Liver (tissue), 8 donors: ENCODE measurements at regions not wholly inside any gene's neighbourhood (a gene's known extent, or its start where the extent isn't known, plus 50 kb on each side); places are given as distances from the start of the nearest gene placed in this dataset.

Source experiments
- DNase-seq: peaks from one replicate; pipeline ENCODE4 v3.0.0-alpha.2; 2017; ENCODE audit warnings: low spot score
- H3K27ac ChIP-seq, 2 donors: one replicate each; pipeline ENCODE4 v1.7.0; 2013; ENCODE audit warnings: inconsistent platforms in 2 of 2, low read length in 2 of 2, control low read depth in 1 of 2, low read depth in 1 of 2, mild to moderate bottlenecking in 1 of 2
- H3K27me3 ChIP-seq, 4 donors: one replicate each; pipeline versions ENCODE4 v1.6.1 to v1.7.0; 2013; ENCODE audit warnings: low read length in 3 of 4, inconsistent platforms in 1 of 4, mild to moderate bottlenecking in 1 of 4, moderate library complexity in 1 of 4; ENCODE audit not compliant: control insufficient read depth in 4 of 4, insufficient read depth in 4 of 4
- H3K36me3 ChIP-seq, 4 donors: one replicate each; pipeline versions ENCODE4 v1.6.1 to v1.7.0; 2013; ENCODE audit warnings: low read length in 3 of 4, mild to moderate bottlenecking in 3 of 4, low read depth in 1 of 4, moderate library complexity in 1 of 4; ENCODE audit not compliant: control insufficient read depth in 4 of 4, insufficient read depth in 3 of 4
- H3K4me1 ChIP-seq, 4 donors: one replicate each; pipeline versions ENCODE4 v1.6.1 to v1.7.0; 2013; ENCODE audit warnings: low read length in 3 of 4, mild to moderate bottlenecking in 3 of 4, moderate library complexity in 1 of 4; ENCODE audit not compliant: control insufficient read depth in 4 of 4, insufficient read depth in 4 of 4
- H3K4me3 ChIP-seq, 3 donors: one replicate each; pipeline versions ENCODE4 v1.6.1 to v1.7.0; 2013; ENCODE audit warnings: low read length in 3 of 3, control low read depth in 1 of 3, low read depth in 1 of 3, mild to moderate bottlenecking in 1 of 3
- H3K9ac ChIP-seq, 2 donors: one replicate each; pipeline ENCODE4 v1.7.0; 2013; ENCODE audit warnings: low read length in 2 of 2, mild to moderate bottlenecking in 2 of 2, moderate library complexity in 2 of 2, control low read depth in 1 of 2, low read depth in 1 of 2
- H3K9me3 ChIP-seq, 4 donors: one replicate each; pipeline versions ENCODE4 v1.6.1 to v1.7.0; 2013; ENCODE audit warnings: low read length in 3 of 4; ENCODE audit not compliant: control insufficient read depth in 4 of 4
- EGR1 ChIP-seq, 2 donors: IDR thresholded peaks; 2 replicates each; pipeline ENCODE4 v1.6.1; 2016 to 2018; ENCODE audit warnings: antibody characterized with exemption in 2 of 2, low read depth in 2 of 2
- FOXA1 ChIP-seq: IDR thresholded peaks from 2 replicates; pipeline ENCODE4 v1.6.1; 2016; ENCODE audit warnings: antibody characterized with exemption
- FOXA2 ChIP-seq: IDR thresholded peaks from 2 replicates; pipeline ENCODE4 v1.6.1; 2016; ENCODE audit warnings: antibody characterized with exemption
- GABPA ChIP-seq, 2 donors: IDR thresholded peaks in 1 of 2; conservative IDR thresholded peaks in 1 of 2; 2 replicates each; pipeline ENCODE4 v1.6.1; 2016; ENCODE audit warnings: antibody characterized with exemption in 2 of 2, mild to moderate bottlenecking in 1 of 2, moderate library complexity in 1 of 2
- HNF4A ChIP-seq, 2 donors: conservative IDR thresholded peaks; 2 replicates each; pipeline ENCODE4 v1.6.1; 2016; ENCODE audit warnings: antibody characterized with exemption in 2 of 2, mild to moderate bottlenecking in 2 of 2
- HNF4G ChIP-seq: IDR thresholded peaks from 2 replicates; pipeline ENCODE4 v1.6.1; 2016; ENCODE audit warnings: antibody characterized with exemption
- JUND ChIP-seq, 2 donors: IDR thresholded peaks; 2 replicates each; pipeline ENCODE4 v1.6.1; 2016; ENCODE audit warnings: antibody characterized with exemption in 2 of 2
- NR2F2 ChIP-seq: IDR thresholded peaks from 2 replicates; pipeline ENCODE4 v1.6.1; 2016; ENCODE audit warnings: antibody characterized with exemption
- RAD21 ChIP-seq, 2 donors: IDR thresholded peaks; 2 replicates each; pipeline ENCODE4 v1.6.1; 2016; ENCODE audit warnings: antibody characterized with exemption in 2 of 2, mild to moderate bottlenecking in 2 of 2
- RXRA ChIP-seq, 2 donors: IDR thresholded peaks; 2 replicates each; pipeline ENCODE4 v1.6.1; 2017 to 2018; ENCODE audit warnings: antibody characterized with exemption in 2 of 2, mild to moderate bottlenecking in 1 of 2
- SP1 ChIP-seq: IDR thresholded peaks from 2 replicates; pipeline ENCODE4 v1.6.1; 2018; ENCODE audit warnings: antibody characterized with exemption, mild to moderate bottlenecking
- TAF1 ChIP-seq: conservative IDR thresholded peaks from 2 replicates; pipeline ENCODE4 v1.6.1; 2016; ENCODE audit warnings: antibody characterized with exemption, mild to moderate bottlenecking
- YY1 ChIP-seq: IDR thresholded peaks from 2 replicates; pipeline ENCODE4 v1.6.1; 2016; ENCODE audit warnings: antibody characterized with exemption, mild to moderate bottlenecking
- WGBS: extraction: QIAGEN DNeasy Blood & Tissue Kit; methylation state at CpG from one replicate; pipeline ENCODE4 v1.1.7; 2013; 5-methylcytosine and 5-hydroxymethylcytosine counted together
- TF ChIP-seq, protein P1 (sequence below): IDR thresholded peaks from 2 replicates; pipeline ENCODE4 v1.6.1; 2016; ENCODE audit warnings: antibody characterized with exemption
- TF ChIP-seq, protein P2 (sequence below): fragments of 150-350 bp; IDR thresholded peaks from 2 replicates; pipeline ENCODE4 v1.5.1; 2017; ENCODE audit warnings: improper control_type of control experiment, low read depth, low read length; ENCODE audit not compliant: missing input control
- TF ChIP-seq, protein P3 (sequence below): IDR thresholded peaks from 2 replicates; pipeline ENCODE4 v1.6.1; 2016; ENCODE audit warnings: antibody characterized with exemption
- TF ChIP-seq, protein P4 (sequence below): IDR thresholded peaks from 2 replicates; pipeline ENCODE4 v1.6.1; 2016; ENCODE audit warnings: antibody characterized with exemption, mild to moderate bottlenecking
- TF ChIP-seq, protein P5 (sequence below): IDR thresholded peaks from 2 replicates; pipeline ENCODE4 v1.6.1; 2016; ENCODE audit warnings: antibody characterized with exemption
- donor health status: healthy.
- donor health status: healthy.
- donor health status: healthy.
- donor health status: healthy.
- donor health status: healthy.

DNA sequence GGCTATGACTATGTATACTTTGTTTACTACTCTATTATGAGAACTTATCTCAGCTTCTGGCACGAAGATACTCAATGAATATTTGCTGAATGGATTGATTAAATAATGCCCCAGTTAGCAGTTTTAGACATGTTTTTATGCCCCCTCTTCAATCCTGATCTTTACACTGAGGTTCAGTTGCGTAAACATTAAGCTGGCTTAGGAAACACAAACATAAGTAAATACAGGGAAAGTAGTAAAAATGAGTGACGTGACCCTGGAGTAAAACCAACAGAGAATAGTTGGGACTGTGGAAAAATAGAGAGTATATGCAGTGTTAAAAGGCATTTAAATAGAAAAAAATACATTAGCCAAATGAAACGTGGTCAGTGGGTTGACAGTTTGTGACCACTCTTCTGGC is 387.0 kb upstream of the ACTRT1 start (continued):
- TF ChIP-seq, protein P1, sequence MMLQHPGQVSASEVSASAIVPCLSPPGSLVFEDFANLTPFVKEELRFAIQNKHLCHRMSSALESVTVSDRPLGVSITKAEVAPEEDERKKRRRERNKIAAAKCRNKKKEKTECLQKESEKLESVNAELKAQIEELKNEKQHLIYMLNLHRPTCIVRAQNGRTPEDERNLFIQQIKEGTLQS: no peak
- TF ChIP-seq FOXA1 (no peak), TAF1 (no peak), YY1 (no peak)

DNA sequence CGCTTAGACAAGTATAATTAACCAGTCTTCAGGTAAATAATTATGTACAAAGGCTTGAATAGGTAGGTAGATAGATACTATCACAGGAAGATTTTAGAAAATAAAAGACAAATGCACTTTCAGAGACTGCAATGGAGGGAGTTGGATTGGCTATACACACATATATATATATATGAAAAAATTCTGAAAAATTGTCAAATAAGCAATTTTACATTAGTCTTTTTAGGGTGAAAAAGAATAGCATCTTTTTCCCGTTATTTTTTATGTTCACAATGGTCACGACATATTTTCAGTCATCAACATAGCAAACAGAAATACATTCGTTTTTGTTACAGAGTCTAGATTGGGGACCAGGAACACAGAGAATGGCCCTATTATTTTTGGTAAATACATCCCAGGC is 385.9 kb upstream of the ACTRT1 start:
- no peak overlapping the region for H3K4me3 ChIP-seq
- no peak for DNase-seq
- TF ChIP-seq EGR1 (IDR thresholded peaks at IDR 0.05; ENCODE audit: low read depth in 2 of 2): no peak
- no peak for TF ChIP-seq RXRA (IDR thresholded peaks at IDR 0.05)
- no peak for TF ChIP-seq SP1
- no peak for TF ChIP-seq YY1
- TF ChIP-seq FOXA1: no peak
- TF ChIP-seq, protein P2, sequence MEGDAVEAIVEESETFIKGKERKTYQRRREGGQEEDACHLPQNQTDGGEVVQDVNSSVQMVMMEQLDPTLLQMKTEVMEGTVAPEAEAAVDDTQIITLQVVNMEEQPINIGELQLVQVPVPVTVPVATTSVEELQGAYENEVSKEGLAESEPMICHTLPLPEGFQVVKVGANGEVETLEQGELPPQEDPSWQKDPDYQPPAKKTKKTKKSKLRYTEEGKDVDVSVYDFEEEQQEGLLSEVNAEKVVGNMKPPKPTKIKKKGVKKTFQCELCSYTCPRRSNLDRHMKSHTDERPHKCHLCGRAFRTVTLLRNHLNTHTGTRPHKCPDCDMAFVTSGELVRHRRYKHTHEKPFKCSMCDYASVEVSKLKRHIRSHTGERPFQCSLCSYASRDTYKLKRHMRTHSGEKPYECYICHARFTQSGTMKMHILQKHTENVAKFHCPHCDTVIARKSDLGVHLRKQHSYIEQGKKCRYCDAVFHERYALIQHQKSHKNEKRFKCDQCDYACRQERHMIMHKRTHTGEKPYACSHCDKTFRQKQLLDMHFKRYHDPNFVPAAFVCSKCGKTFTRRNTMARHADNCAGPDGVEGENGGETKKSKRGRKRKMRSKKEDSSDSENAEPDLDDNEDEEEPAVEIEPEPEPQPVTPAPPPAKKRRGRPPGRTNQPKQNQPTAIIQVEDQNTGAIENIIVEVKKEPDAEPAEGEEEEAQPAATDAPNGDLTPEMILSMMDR: no peak
- no peak for TF ChIP-seq TAF1
- TF ChIP-seq FOXA2: no peak
- TF ChIP-seq HNF4G: no peak
- TF ChIP-seq, protein P3, sequence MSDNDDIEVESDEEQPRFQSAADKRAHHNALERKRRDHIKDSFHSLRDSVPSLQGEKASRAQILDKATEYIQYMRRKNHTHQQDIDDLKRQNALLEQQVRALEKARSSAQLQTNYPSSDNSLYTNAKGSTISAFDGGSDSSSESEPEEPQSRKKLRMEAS: no peak
- TF ChIP-seq GABPA (IDR thresholded peaks at IDR 0.05 in 1 of 2, conservative IDR thresholded peaks at IDR 0.05 in 1 of 2): no peak
- TF ChIP-seq RAD21 (IDR thresholded peaks at IDR 0.05): no peak
- no peak for TF ChIP-seq HNF4A (conservative IDR thresholded peaks at IDR 0.05)
- H3K27ac ChIP-seq: no peak overlapping the region
- no peaks in the 10 kb centered on the region for H3K4me1 ChIP-seq
- H3K36me3 ChIP-seq: no peaks in the 10 kb centered on the region
- H3K9me3 ChIP-seq: no peaks in the 10 kb centered on the region
- WGBS: 87% methylated on average over 4 of the region's 4 CpGs
- H3K27me3 ChIP-seq: no peaks in the 10 kb centered on the region
- H3K9ac ChIP-seq: no peak overlapping the region

DNA sequence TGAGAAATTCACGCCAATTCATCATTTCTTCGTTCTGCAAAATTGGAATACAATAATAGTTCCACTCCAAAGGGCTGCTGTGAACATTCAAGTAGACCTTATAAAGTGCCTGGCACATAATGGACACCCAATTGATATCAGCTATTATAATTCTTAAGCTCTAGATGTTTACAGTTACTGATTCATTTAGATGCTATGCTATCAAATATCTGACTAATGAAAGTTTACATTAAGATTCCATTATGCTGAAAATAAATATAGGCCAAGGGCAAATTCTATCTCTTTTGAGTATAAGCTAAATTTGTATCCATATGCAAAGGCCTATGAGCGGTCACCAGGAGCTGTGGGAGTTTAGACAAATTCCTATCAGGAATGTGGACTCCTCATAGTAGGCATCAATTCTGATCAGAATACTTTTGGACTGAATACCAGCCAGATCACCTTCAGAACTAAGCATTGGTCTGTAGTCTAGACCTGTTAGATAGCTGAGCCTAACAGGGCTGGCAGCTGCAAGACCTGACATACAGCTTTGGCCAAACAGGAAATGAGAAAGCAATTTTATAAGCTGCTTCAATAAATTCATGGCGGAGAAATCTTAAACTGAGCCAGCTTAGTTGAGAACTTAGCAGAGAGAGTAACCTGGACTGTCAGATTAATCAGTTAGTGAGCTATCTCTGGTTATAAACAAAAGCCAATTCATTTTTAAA is 384.3 kb upstream of the ACTRT1 start:
- Histone ChIP-seq H3K27me3 (no peaks in the 10 kb centered on the region), H3K36me3 (no peaks in the 10 kb centered on the region), H3K27ac (no peak overlapping the region), H3K9ac (no peak overlapping the region), H3K4me1 (no peaks in the 10 kb centered on the region), H3K4me3 (no peak overlapping the region), H3K9me3 (no peaks in the 10 kb centered on the region)
- no peak for DNase-seq
- WGBS: 88% methylated on average over 4 of the region's 4 CpGs
- TF ChIP-seq RXRA (IDR thresholded peaks at IDR 0.05): no peak
- TF ChIP-seq, protein P1: no peak
- TF ChIP-seq FOXA1: no peak
- TF ChIP-seq, protein P2: no peak
- no peak for TF ChIP-seq TAF1
- TF ChIP-seq NR2F2: no peak
- TF ChIP-seq EGR1 (IDR thresholded peaks at IDR 0.05; ENCODE audit: low read depth in 2 of 2): no peak
- TF ChIP-seq JUND (IDR thresholded peaks at IDR 0.05): no peak
- TF ChIP-seq HNF4G: no peak
- no peak for TF ChIP-seq SP1
- no peak for TF ChIP-seq YY1
- no peak for TF ChIP-seq GABPA (IDR thresholded peaks at IDR 0.05 in 1 of 2, conservative IDR thresholded peaks at IDR 0.05 in 1 of 2)
- TF ChIP-seq, protein P4, sequence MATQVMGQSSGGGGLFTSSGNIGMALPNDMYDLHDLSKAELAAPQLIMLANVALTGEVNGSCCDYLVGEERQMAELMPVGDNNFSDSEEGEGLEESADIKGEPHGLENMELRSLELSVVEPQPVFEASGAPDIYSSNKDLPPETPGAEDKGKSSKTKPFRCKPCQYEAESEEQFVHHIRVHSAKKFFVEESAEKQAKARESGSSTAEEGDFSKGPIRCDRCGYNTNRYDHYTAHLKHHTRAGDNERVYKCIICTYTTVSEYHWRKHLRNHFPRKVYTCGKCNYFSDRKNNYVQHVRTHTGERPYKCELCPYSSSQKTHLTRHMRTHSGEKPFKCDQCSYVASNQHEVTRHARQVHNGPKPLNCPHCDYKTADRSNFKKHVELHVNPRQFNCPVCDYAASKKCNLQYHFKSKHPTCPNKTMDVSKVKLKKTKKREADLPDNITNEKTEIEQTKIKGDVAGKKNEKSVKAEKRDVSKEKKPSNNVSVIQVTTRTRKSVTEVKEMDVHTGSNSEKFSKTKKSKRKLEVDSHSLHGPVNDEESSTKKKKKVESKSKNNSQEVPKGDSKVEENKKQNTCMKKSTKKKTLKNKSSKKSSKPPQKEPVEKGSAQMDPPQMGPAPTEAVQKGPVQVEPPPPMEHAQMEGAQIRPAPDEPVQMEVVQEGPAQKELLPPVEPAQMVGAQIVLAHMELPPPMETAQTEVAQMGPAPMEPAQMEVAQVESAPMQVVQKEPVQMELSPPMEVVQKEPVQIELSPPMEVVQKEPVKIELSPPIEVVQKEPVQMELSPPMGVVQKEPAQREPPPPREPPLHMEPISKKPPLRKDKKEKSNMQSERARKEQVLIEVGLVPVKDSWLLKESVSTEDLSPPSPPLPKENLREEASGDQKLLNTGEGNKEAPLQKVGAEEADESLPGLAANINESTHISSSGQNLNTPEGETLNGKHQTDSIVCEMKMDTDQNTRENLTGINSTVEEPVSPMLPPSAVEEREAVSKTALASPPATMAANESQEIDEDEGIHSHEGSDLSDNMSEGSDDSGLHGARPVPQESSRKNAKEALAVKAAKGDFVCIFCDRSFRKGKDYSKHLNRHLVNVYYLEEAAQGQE: no peak
- TF ChIP-seq FOXA2: no peak
- TF ChIP-seq, protein P5, sequence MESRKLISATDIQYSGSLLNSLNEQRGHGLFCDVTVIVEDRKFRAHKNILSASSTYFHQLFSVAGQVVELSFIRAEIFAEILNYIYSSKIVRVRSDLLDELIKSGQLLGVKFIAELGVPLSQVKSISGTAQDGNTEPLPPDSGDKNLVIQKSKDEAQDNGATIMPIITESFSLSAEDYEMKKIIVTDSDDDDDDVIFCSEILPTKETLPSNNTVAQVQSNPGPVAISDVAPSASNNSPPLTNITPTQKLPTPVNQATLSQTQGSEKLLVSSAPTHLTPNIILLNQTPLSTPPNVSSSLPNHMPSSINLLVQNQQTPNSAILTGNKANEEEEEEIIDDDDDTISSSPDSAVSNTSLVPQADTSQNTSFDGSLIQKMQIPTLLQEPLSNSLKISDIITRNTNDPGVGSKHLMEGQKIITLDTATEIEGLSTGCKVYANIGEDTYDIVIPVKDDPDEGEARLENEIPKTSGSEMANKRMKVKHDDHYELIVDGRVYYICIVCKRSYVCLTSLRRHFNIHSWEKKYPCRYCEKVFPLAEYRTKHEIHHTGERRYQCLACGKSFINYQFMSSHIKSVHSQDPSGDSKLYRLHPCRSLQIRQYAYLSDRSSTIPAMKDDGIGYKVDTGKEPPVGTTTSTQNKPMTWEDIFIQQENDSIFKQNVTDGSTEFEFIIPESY: no peak
- no peak for TF ChIP-seq RAD21 (IDR thresholded peaks at IDR 0.05)
- TF ChIP-seq, protein P3: no peak
